ENCODE measurements at regions not wholly inside any gene's neighbourhood (a gene's known extent, or its start where the extent isn't known, plus 50 kb on each side); places are given as distances from the start of the nearest gene placed in this dataset.

- TF ChIP-seq, protein P1, sequence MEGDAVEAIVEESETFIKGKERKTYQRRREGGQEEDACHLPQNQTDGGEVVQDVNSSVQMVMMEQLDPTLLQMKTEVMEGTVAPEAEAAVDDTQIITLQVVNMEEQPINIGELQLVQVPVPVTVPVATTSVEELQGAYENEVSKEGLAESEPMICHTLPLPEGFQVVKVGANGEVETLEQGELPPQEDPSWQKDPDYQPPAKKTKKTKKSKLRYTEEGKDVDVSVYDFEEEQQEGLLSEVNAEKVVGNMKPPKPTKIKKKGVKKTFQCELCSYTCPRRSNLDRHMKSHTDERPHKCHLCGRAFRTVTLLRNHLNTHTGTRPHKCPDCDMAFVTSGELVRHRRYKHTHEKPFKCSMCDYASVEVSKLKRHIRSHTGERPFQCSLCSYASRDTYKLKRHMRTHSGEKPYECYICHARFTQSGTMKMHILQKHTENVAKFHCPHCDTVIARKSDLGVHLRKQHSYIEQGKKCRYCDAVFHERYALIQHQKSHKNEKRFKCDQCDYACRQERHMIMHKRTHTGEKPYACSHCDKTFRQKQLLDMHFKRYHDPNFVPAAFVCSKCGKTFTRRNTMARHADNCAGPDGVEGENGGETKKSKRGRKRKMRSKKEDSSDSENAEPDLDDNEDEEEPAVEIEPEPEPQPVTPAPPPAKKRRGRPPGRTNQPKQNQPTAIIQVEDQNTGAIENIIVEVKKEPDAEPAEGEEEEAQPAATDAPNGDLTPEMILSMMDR (IDR thresholded peaks at IDR 0.05; ENCODE audit: low read depth, low read length): no peak
- DNase-seq (ENCODE audit: low read depth, low spot score): no peak
- Histone ChIP-seq H3K4me3 (ENCODE audit: low read depth, low read length) (no peak overlapping the region), H3K27ac (ENCODE audit: low read depth, low read length) (no peak overlapping the region), H3K9me3 (ENCODE audit: control insufficient read depth, insufficient read depth, low read length) (peaks cover 21% of the 10 kb centered on the region), H3K27me3 (ENCODE audit: control insufficient read depth, insufficient read depth, low read length) (no peaks in the 10 kb centered on the region)
- ChIA-PET CTCF (no interaction called here), POLR2A (no interaction called here)
Observed at GRCh38 chr12:118549510-118549980, 173.2 kb downstream of the SUDS3 start.

GRCh38 chr12:118553856-118554504, 177.6 kb downstream of the SUDS3 start:
- H3K4me3 ChIP-seq (ENCODE audit: low read depth, low read length): no peak overlapping the region
- TF ChIP-seq, protein P1 (IDR thresholded peaks at IDR 0.05; ENCODE audit: low read depth, low read length): no peak
- H3K27ac ChIP-seq (ENCODE audit: low read depth, low read length): no peak overlapping the region
- peaks cover 22% of the 10 kb centered on the region for H3K9me3 ChIP-seq (ENCODE audit: control insufficient read depth, insufficient read depth, low read length)
- POLR2A ChIA-PET: no interaction called here
- no peaks in the 10 kb centered on the region for H3K27me3 ChIP-seq (ENCODE audit: control insufficient read depth, insufficient read depth, low read length)
- CTCF ChIA-PET: interaction anchor here (0.6 kb wide), 1 partner anchor 859 kb away, joined by 5 read pairs; no protein-coding TSS in a partner anchor
- no peak for DNase-seq (ENCODE audit: low read depth, low spot score)

DNA sequence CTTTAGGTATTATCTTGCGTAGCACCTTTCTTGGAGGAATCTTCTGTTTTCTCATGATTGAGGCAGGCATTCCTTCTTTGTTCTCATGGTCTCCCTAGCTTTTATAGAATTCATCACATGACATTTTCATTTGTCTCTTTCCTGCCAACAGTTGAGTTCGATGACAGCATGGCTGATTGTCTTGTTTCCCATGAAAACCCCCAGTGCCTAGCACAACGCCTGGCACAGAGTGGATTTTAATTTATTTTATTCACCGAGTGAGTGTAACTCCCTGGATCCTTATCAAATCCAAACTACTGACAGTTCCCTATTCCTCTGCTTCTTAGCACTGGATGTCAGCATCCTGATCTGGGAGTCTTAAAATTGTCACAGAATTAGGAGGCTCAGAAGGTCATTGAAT, 182.6 kb downstream of the SUDS3 start:
- Histone ChIP-seq H3K27me3 (ENCODE audit: control insufficient read depth, insufficient read depth, low read length) (no peaks in the 10 kb centered on the region), H3K9me3 (ENCODE audit: control insufficient read depth, insufficient read depth, low read length) (peaks cover 10% of the 10 kb centered on the region), H3K4me3 (ENCODE audit: low read depth, low read length) (no peak overlapping the region), H3K27ac (ENCODE audit: low read depth, low read length) (no peak overlapping the region)
- TF ChIP-seq, protein P1 (IDR thresholded peaks at IDR 0.05; ENCODE audit: low read depth, low read length): no peak
- ChIA-PET CTCF (no interaction called here), POLR2A (no interaction called here)
- DNase-seq (ENCODE audit: low read depth, low spot score): no peak

GRCh38 chr12:118560733-118561132, 184.4 kb downstream of the SUDS3 start:
- TF ChIP-seq, protein P1 (IDR thresholded peaks at IDR 0.05; ENCODE audit: low read depth, low read length): no peak
- Histone ChIP-seq H3K9me3 (ENCODE audit: control insufficient read depth, insufficient read depth, low read length) (peaks cover 11% of the 10 kb centered on the region), H3K27me3 (ENCODE audit: control insufficient read depth, insufficient read depth, low read length) (no peaks in the 10 kb centered on the region), H3K27ac (ENCODE audit: low read depth, low read length) (no peak overlapping the region), H3K4me3 (ENCODE audit: low read depth, low read length) (no peak overlapping the region)
- DNase-seq (ENCODE audit: low read depth, low spot score): no peak
- ChIA-PET POLR2A (no interaction called here), CTCF (no interaction called here)

- no peak for DNase-seq (ENCODE audit: low read depth, low spot score)
- Histone ChIP-seq H3K27ac (ENCODE audit: low read depth, low read length) (no peak overlapping the region), H3K9me3 (ENCODE audit: control insufficient read depth, insufficient read depth, low read length) (peaks cover 14% of the 10 kb centered on the region), H3K4me3 (ENCODE audit: low read depth, low read length) (no peak overlapping the region), H3K27me3 (ENCODE audit: control insufficient read depth, insufficient read depth, low read length) (no peaks in the 10 kb centered on the region)
- ChIA-PET CTCF (no interaction called here), POLR2A (no interaction called here)
- TF ChIP-seq, protein P1 (IDR thresholded peaks at IDR 0.05; ENCODE audit: low read depth, low read length): no peak
Observed at GRCh38 chr12:118571730-118572129, 195.4 kb downstream of the SUDS3 start.
